MCF 10A (cell line): ENCODE measurements at regions not wholly inside any gene's neighbourhood (a gene's known extent, or its start where the extent isn't known, plus 50 kb on each side); places are given as distances from the start of the nearest gene placed in this dataset.

Experiments
- BruUV-seq: library from RNA; stranded (reverse); fragments of 400-500 nt; replicated peaks from 2 replicates; lab custom pipeline; 2021; lab: Mats Ljungman, UMichigan
- CTCF ChIA-PET: fragments of 300-600 bp; sonication (Branson Sonifier 250); formaldehyde crosslinking; extraction: SDS; loops from one replicate; lab custom pipeline; 2021; ENCODE audit warnings: antibody characterized with exemption, inconsistent platforms; lab: Yijun Ruan, JAX
- POLR2A ChIA-PET: fragments of 300-600, 350-650 bp; sonication (Branson Sonifier 250); formaldehyde crosslinking; extraction: SDS; loops from one replicate; lab custom pipeline; 2020; ENCODE audit warnings: antibody characterized with exemption, inconsistent platforms; lab: Yijun Ruan, JAX
- DNase-seq: peaks from one replicate; pipeline ENCODE4 v3.0.0-alpha.2; 2018; ENCODE audit not compliant: unreplicated experiment
- H3K27ac Mint-ChIP-seq: one replicate; pipeline ENCODE4 v1.8.0; 2022; ENCODE audit warnings: mild to moderate bottlenecking, low read depth, mixed read lengths; ENCODE audit not compliant: unreplicated experiment
- H3K27me3 Mint-ChIP-seq: one replicate; pipeline ENCODE4 v1.8.0; 2022; ENCODE audit warnings: mixed read lengths; ENCODE audit not compliant: insufficient read depth, unreplicated experiment
- H3K36me3 Mint-ChIP-seq: one replicate; pipeline ENCODE4 v1.8.0; 2022; ENCODE audit warnings: mild to moderate bottlenecking, moderate library complexity, mixed read lengths; ENCODE audit not compliant: insufficient read depth, unreplicated experiment
- H3K4me1 Mint-ChIP-seq: one replicate; pipeline ENCODE4 v1.8.0; 2022; ENCODE audit warnings: mixed read lengths; ENCODE audit not compliant: insufficient read depth, unreplicated experiment
- H3K4me3 Mint-ChIP-seq: one replicate; pipeline ENCODE4 v1.8.0; 2022; ENCODE audit warnings: mild to moderate bottlenecking, moderate library complexity, mixed read lengths; ENCODE audit not compliant: unreplicated experiment
- H3K9me3 Mint-ChIP-seq: one replicate; pipeline ENCODE4 v1.8.0; 2022; ENCODE audit warnings: mixed read lengths; ENCODE audit not compliant: unreplicated experiment
- CTCF ChIP-seq: fragments of 200-600 bp; IDR thresholded peaks from one replicate; pipeline ENCODE4 v1.8.0; 2022; ENCODE audit warnings: antibody characterized with exemption, mild to moderate bottlenecking; ENCODE audit not compliant: unreplicated experiment
- intact Hi-C: fragments of 100-400 bp; cut with micrococcal nuclease; formaldehyde crosslinking; loops from 2 replicates; pipeline ENCODE4 v1.14.1; 2022

DNA sequence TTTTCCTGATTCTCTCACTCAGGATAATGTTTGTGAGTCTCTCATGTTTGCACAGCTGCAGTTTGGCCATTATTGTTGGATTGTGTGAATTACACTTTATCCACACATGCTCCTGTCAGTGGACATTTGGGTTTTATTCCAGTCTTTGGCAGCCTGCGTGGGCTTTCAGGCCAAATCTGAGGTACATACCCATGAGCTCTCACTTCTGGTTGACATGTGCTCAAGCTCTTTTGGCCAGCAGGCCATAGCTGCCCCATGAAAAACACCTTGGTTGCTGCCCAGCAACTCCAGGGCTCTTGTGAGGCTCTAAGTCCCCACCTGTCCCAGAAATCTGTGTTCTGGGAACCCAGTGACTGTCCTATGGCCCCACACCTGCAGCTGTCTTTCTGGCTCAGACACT, 124.5 kb upstream of the GALNT2 start:
- H3K4me3 Mint-ChIP-seq, result no peak overlapping the region
- H3K9me3 Mint-ChIP-seq, result no peaks in the 10 kb centered on the region
- DNase-seq, result no peak
- POLR2A ChIA-PET, result interaction anchor here (0.6 to 0.7 kb wide), 4 partner anchors 9 to 317 kb away, joined by 3 read pairs; no protein-coding TSS in a partner anchor
- CTCF ChIA-PET, result no interaction called here
- H3K36me3 Mint-ChIP-seq, result no peaks in the 10 kb centered on the region
- intact Hi-C loops, result no loop called here
- TF ChIP-seq CTCF, result no peak
- BruUV-seq, result no TSS peak
- H3K4me1 Mint-ChIP-seq, result peaks cover 7% of the 10 kb centered on the region
- no peak overlapping the region for H3K27ac Mint-ChIP-seq
- H3K27me3 Mint-ChIP-seq, result peaks cover 12% of the 10 kb centered on the region

GRCh38 chr1:229943148-229943714, 123.8 kb upstream of the GALNT2 start:
- BruUV-seq, result no TSS peak
- no peak overlapping the region for H3K27ac Mint-ChIP-seq
- no peak for DNase-seq
- H3K27me3 Mint-ChIP-seq, result peaks cover 6% of the 10 kb centered on the region
- H3K4me3 Mint-ChIP-seq, result no peak overlapping the region
- POLR2A ChIA-PET, result interaction anchor here (0.6 kb wide), 2 partner anchors 103 to 318 kb away, joined by 3 read pairs; no protein-coding TSS in a partner anchor
- no peaks in the 10 kb centered on the region for H3K36me3 Mint-ChIP-seq
- H3K9me3 Mint-ChIP-seq, result no peaks in the 10 kb centered on the region
- peaks cover 7% of the 10 kb centered on the region for H3K4me1 Mint-ChIP-seq
- CTCF ChIA-PET, result interaction anchor here (0.8 kb wide), 1 partner anchor 34 kb away, joined by 4 read pairs; no protein-coding TSS in a partner anchor
- intact Hi-C loops, result no loop called here
- no peak for TF ChIP-seq CTCF

- POLR2A ChIA-PET, result interaction anchor here (0.6 kb wide), 1 partner anchor 36 kb away, joined by 3 read pairs; no protein-coding TSS in a partner anchor
- no peak overlapping the region for H3K27ac Mint-ChIP-seq
- H3K36me3 Mint-ChIP-seq, result no peaks in the 10 kb centered on the region
- no peaks in the 10 kb centered on the region for H3K9me3 Mint-ChIP-seq
- H3K27me3 Mint-ChIP-seq, result no peaks in the 10 kb centered on the region
- DNase-seq, result no peak
- no peak for TF ChIP-seq CTCF
- CTCF ChIA-PET, result interaction anchor here (0.8 kb wide), 2 partner anchors 35 to 100 kb away, joined by 4 read pairs; no protein-coding TSS in a partner anchor
- peaks cover 7% of the 10 kb centered on the region for H3K4me1 Mint-ChIP-seq
- no peak overlapping the region for H3K4me3 Mint-ChIP-seq
- intact Hi-C loops, result no loop called here
- no TSS peak for BruUV-seq
Measured at GRCh38 chr1:229943988-229944743, 122.9 kb upstream of the GALNT2 start.

DNA sequence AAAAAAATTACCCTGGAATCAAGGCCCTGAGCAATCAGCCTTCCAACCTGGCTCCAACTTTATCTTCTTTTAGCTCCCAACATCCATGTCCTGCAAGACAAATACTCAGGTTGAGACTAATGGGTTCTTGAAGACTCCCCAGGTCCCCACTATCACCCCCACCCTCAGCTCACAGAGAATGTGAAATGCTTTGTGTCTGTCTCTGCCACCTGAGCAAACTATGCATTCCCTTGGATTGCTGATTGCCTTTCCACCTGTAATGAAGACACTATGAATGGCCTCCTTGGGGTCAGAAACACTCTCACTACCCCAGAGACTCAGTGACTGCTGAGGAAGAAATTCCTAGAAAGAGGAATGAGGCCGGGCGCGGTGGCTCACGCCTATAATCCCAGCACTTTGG, 121.2 kb upstream of the GALNT2 start:
- Mint-ChIP-seq H3K27me3 (no peaks in the 10 kb centered on the region), H3K9me3 (no peaks in the 10 kb centered on the region), H3K36me3 (no peaks in the 10 kb centered on the region), H3K4me3 (no peak overlapping the region), H3K4me1 (peaks cover 7% of the 10 kb centered on the region), H3K27ac (no peak overlapping the region)
- no peak for TF ChIP-seq CTCF
- no peak for DNase-seq
- POLR2A ChIA-PET, result interaction anchor here (0.6 kb wide), 1 partner anchor 127 kb away, joined by 4 read pairs; no protein-coding TSS in a partner anchor
- intact Hi-C loops, result no loop called here
- no TSS peak for BruUV-seq
- CTCF ChIA-PET, result interaction anchor here (0.6 to 0.8 kb wide), 2 partner anchors 273 to 285 kb away, joined by 3 read pairs; no protein-coding TSS in a partner anchor
